Nephron (organoid): ENCODE measurements at regions not wholly inside any gene's neighbourhood (a gene's known extent, or its start where the extent isn't known, plus 50 kb on each side); places are given as distances from the start of the nearest gene placed in this dataset.

Experiments used
- H3K27ac Mint-ChIP-seq, 3 experiments: 2 replicates each; pipeline ENCODE4 v1.8.0; 2020; ENCODE audit warnings: mixed read lengths in 3 of 3, mild to moderate bottlenecking in 2 of 3, moderate library complexity in 1 of 3
- H3K27me3 Mint-ChIP-seq: 2 replicates; pipeline ENCODE4 v1.8.0; 2021; ENCODE audit warnings: low read depth, mild to moderate bottlenecking, moderate library complexity, mixed read lengths
- H3K36me3 Mint-ChIP-seq: 2 replicates; pipeline ENCODE4 v1.8.0; 2020; ENCODE audit warnings: low read depth, mixed read lengths
- H3K4me1 Mint-ChIP-seq: 2 replicates; pipeline ENCODE4 v1.8.0; 2020; ENCODE audit warnings: mixed read lengths
- H3K4me3 Mint-ChIP-seq, 3 experiments: 2 replicates each; pipeline ENCODE4 v1.8.0; 2020; ENCODE audit warnings: mild to moderate bottlenecking in 3 of 3, mixed read lengths in 3 of 3, moderate library complexity in 2 of 3
- H3K9me3 Mint-ChIP-seq: 2 replicates; pipeline ENCODE4 v1.8.0; 2020; ENCODE audit warnings: mixed read lengths
- CTCF ChIP-seq, 3 experiments: fragments of 200-600 bp; sonication (generic); IDR thresholded peaks; one replicate each; pipeline ENCODE4 v1.5.0; 2021; ENCODE audit warnings: antibody characterized with exemption in 3 of 3; ENCODE audit not compliant: unreplicated experiment in 3 of 3

DNA sequence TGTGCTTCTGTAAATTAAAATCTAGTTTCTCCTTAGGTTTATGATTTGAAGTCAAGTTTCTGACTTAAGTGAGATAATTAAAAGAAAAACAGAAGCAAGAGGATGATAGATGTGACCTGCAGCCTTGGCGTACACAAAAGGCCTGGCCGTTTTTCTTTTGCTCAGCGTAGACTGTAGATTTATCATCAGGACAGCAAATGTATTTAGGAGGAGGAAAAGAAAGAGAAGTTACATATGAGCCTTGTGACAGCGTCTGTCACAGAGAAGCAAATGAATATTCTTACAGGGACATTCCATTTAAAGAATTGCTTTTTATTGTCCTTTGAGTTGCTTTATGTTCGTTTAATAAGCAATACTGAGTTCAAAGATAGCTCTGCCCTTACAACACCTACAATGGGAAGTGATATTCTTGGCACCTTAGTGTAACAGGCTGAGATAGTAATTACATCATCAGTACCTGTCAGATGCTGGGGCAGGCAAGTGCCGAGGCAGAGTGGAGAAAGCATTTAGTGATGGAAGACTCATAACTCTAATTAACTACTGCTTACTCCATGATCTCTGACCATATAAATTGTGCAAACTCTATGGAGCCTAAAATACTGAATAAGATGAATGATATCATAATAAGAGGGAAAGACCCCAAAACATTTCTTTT is 311.5 kb downstream of the MFSD1 start:
- no peak for TF ChIP-seq CTCF (IDR thresholded peaks at IDR 0.05; ENCODE audit: unreplicated experiment in 3 of 3)
- H3K27ac Mint-ChIP-seq: no peak overlapping the region
- no peaks in the 10 kb centered on the region for H3K27me3 Mint-ChIP-seq
- no peak overlapping the region for H3K4me3 Mint-ChIP-seq
- no peaks in the 10 kb centered on the region for H3K36me3 Mint-ChIP-seq
- H3K9me3 Mint-ChIP-seq: no peaks in the 10 kb centered on the region
- no peaks in the 10 kb centered on the region for H3K4me1 Mint-ChIP-seq

DNA sequence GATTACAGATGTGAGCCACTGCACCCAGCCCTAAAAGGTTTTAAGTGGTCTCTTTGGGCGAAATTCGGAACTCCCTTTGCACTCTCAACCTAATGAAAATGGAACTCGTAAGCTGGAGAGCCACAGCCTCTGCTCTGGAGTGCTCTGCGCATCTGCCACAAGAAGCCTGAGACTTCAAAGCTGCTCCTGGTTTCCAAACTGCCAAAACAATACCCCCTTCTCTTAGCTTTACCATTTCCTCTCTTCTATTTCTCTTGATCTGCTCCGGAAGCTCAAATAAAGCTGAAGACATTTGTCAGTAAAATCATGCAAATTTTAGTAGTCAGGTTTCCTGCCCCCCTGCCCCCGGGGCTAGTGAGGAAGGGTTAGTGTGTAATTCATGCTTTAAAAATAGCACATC is 312.7 kb downstream of the MFSD1 start:
- Mint-ChIP-seq H3K4me1 (no peaks in the 10 kb centered on the region), H3K36me3 (no peaks in the 10 kb centered on the region), H3K27me3 (no peaks in the 10 kb centered on the region), H3K27ac (no peak overlapping the region), H3K4me3 (no peak overlapping the region), H3K9me3 (no peaks in the 10 kb centered on the region)
- no peak for TF ChIP-seq CTCF (IDR thresholded peaks at IDR 0.05; ENCODE audit: unreplicated experiment in 3 of 3)

- Mint-ChIP-seq H3K9me3 (no peaks in the 10 kb centered on the region), H3K27me3 (peaks cover 3% of the 10 kb centered on the region), H3K27ac (no peak overlapping the region), H3K4me3 (no peak overlapping the region), H3K4me1 (no peaks in the 10 kb centered on the region), H3K36me3 (no peaks in the 10 kb centered on the region)
- TF ChIP-seq CTCF (IDR thresholded peaks at IDR 0.05; ENCODE audit: unreplicated experiment in 3 of 3): no peak
These were observed 322.0 kb downstream of the MFSD1 start for GRCh38 chr3:159123877-159124276.

- TF ChIP-seq CTCF (IDR thresholded peaks at IDR 0.05; ENCODE audit: unreplicated experiment in 3 of 3): no peak
- Mint-ChIP-seq H3K27ac (no peak overlapping the region), H3K4me1 (no peaks in the 10 kb centered on the region), H3K36me3 (no peaks in the 10 kb centered on the region), H3K9me3 (no peaks in the 10 kb centered on the region), H3K27me3 (peaks cover 7% of the 10 kb centered on the region), H3K4me3 (no peak overlapping the region)
These were observed 324.6 kb downstream of the MFSD1 start for GRCh38 chr3:159126261-159127020.

GRCh38 chr3:159127021-159127392 is 325.2 kb downstream of the MFSD1 start:
- peaks cover 7% of the 10 kb centered on the region for H3K27me3 Mint-ChIP-seq
- H3K4me3 Mint-ChIP-seq: no peak overlapping the region
- no peak for TF ChIP-seq CTCF (IDR thresholded peaks at IDR 0.05; ENCODE audit: unreplicated experiment in 3 of 3)
- H3K36me3 Mint-ChIP-seq: no peaks in the 10 kb centered on the region
- H3K4me1 Mint-ChIP-seq: no peaks in the 10 kb centered on the region
- no peak overlapping the region for H3K27ac Mint-ChIP-seq
- no peaks in the 10 kb centered on the region for H3K9me3 Mint-ChIP-seq

GRCh38 chr3:159128628-159129027 is 326.8 kb downstream of the MFSD1 start:
- Mint-ChIP-seq H3K27me3 (peaks cover 7% of the 10 kb centered on the region), H3K27ac (no peak overlapping the region), H3K4me3 (no peak overlapping the region), H3K36me3 (no peaks in the 10 kb centered on the region), H3K9me3 (no peaks in the 10 kb centered on the region), H3K4me1 (no peaks in the 10 kb centered on the region)
- no peak for TF ChIP-seq CTCF (IDR thresholded peaks at IDR 0.05; ENCODE audit: unreplicated experiment in 3 of 3)
